HG03378 (cell line): ENCODE measurements at regions not wholly inside any gene's neighbourhood (a gene's known extent, or its start where the extent isn't known, plus 50 kb on each side); places are given as distances from the start of the nearest gene placed in this dataset.

ENCODE experiments used
- ATAC-seq: cut with Tn5 transposase; IDR thresholded peaks from one replicate; pipeline ENCODE4 v1.9.1; 2021; ENCODE audit warnings: mild to moderate bottlenecking, moderate library complexity; ENCODE audit not compliant: unreplicated experiment

GRCh38 chr5:52388349-52388748, 399.4 kb upstream of the ITGA1 start:
- no peak for ATAC-seq

- ATAC-seq, result no peak
Observed at GRCh38 chr5:52392321-52392720, 395.4 kb upstream of the ITGA1 start.

GRCh38 chr5:52409835-52410234, 377.9 kb upstream of the ITGA1 start:
- ATAC-seq, result no peak

- ATAC-seq, result no peak
Observed at GRCh38 chr5:52419357-52419756, 368.4 kb upstream of the ITGA1 start.

- no peak for ATAC-seq
Observed at GRCh38 chr5:52427615-52428014, 360.1 kb upstream of the ITGA1 start.

GRCh38 chr5:52428977-52429489, 358.7 kb upstream of the ITGA1 start:
- ATAC-seq, result no peak

- ATAC-seq, result no peak
Observed at GRCh38 chr5:52441768-52442167, 345.9 kb upstream of the ITGA1 start.

GRCh38 chr5:52443187-52443586, 344.5 kb upstream of the ITGA1 start:
- no peak for ATAC-seq

- no peak for ATAC-seq
Observed at GRCh38 chr5:52448111-52448510, 339.6 kb upstream of the ITGA1 start.

- no peak for ATAC-seq
Observed at GRCh38 chr5:52449516-52449915, 338.2 kb upstream of the ITGA1 start.

GRCh38 chr5:52452098-52452497, 335.6 kb upstream of the ITGA1 start:
- ATAC-seq, result no peak

GRCh38 chr5:52453176-52453575, 334.5 kb upstream of the ITGA1 start:
- no peak for ATAC-seq

- no peak for ATAC-seq
Observed at GRCh38 chr5:52455920-52456319, 331.8 kb upstream of the ITGA1 start.

GRCh38 chr5:52457810-52458209, 329.9 kb upstream of the ITGA1 start:
- no peak for ATAC-seq

GRCh38 chr5:52466113-52466512, 321.6 kb upstream of the ITGA1 start:
- no peak for ATAC-seq

GRCh38 chr5:52466749-52467520, 320.8 kb upstream of the ITGA1 start:
- no peak for ATAC-seq

- ATAC-seq, result no peak
Observed at GRCh38 chr5:52468976-52469375, 318.7 kb upstream of the ITGA1 start.

GRCh38 chr5:52469420-52469819, 318.3 kb upstream of the ITGA1 start:
- ATAC-seq, result no peak

GRCh38 chr5:52469835-52470234, 317.9 kb upstream of the ITGA1 start:
- ATAC-seq, result no peak

GRCh38 chr5:52476346-52476745, 311.4 kb upstream of the ITGA1 start:
- ATAC-seq, result no peak

GRCh38 chr5:52481201-52481600, 306.5 kb upstream of the ITGA1 start:
- ATAC-seq, result no peak

- ATAC-seq, result no peak
Observed at GRCh38 chr5:52481851-52482250, 305.9 kb upstream of the ITGA1 start.
